GM04503 (cell line): ENCODE measurements at regions not wholly inside any gene's neighbourhood (a gene's known extent, or its start where the extent isn't known, plus 50 kb on each side); places are given as distances from the start of the nearest gene placed in this dataset.

Experiments
- DNase-seq: peaks from one replicate; pipeline ENCODE4 v3.0.0-alpha.2; 2012; ENCODE audit warnings: low read depth

- DNase-seq = no peak
These were observed 96.1 kb downstream of the C17orf67 start for GRCh38 chr17:56737421-56738161.

DNA sequence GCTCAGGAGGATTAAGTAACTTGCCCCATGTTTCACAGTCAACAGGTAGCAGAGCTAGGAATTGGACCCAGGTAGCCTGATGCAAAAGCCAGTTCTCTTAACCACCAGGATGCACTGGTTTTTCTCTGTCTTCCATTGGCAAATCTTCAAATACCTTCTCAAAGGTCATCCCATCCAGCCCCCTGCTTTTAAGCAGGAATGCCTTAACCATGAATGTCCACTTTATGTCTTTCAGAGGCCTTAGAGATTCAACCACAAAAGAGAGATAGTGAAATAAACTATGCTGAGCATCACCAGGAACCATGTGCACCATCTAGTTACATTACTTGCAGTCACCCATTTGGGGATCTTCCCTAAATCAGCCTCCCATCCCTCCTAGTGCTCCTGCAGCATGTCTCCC is 94.3 kb downstream of the C17orf67 start:
- no peak for DNase-seq

DNA sequence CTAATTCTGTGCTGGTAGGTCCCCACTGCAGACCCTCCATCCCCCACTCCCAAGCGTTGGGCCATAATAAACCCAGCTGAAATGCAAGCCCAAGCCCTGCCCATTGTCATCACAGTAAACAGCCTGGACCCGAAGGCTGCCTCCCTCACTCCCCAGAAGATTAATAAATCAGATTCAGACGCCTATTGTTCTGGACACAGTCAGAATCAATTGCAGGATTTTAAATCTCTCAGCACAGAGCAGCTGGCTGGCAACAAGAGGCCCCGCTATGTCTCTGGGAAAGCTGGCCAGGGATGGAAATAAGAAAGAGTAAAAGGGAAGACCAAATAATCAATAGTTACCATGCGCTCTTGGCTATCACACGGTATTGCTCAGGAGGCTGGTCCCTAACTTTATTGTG is 93.9 kb downstream of the C17orf67 start:
- DNase-seq = no peak

DNA sequence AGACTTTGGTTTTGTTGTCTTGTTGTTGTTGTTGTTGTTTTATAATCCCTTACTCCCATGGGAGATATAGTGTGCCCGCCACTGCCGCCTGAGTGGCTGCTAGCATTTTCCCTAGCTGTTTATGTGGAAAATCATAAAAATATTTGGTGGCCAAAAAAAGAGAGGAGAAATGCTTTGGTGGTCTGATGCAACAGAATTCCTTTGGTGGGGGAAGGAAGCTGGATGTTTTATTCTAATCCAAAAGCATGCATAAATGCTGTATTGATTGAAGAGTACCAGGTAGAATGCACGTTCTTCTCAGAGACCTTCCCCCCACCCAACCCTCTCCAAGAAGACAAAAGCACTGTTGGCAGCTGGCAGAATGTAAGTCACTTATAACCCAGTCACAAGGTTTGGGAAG is 93.2 kb downstream of the C17orf67 start:
- no peak for DNase-seq
